VCaP (cell line): ENCODE measurements at regions not wholly inside any gene's neighbourhood (a gene's known extent, or its start where the extent isn't known, plus 50 kb on each side); places are given as distances from the start of the nearest gene placed in this dataset.

Experiments used
- H3K27ac ChIP-seq: fragments of 450-650 bp; 2 replicates; pipeline ENCODE4 v1.5.1; 2017
- TF ChIP-seq, protein P1 (sequence below): fragments of 450-650 bp; conservative IDR thresholded peaks from 2 replicates; pipeline ENCODE4 v1.5.1; 2017; ENCODE audit warnings: mild to moderate bottlenecking, moderate library complexity

- H3K27ac ChIP-seq, result no peak overlapping the region
- TF ChIP-seq, protein P1, sequence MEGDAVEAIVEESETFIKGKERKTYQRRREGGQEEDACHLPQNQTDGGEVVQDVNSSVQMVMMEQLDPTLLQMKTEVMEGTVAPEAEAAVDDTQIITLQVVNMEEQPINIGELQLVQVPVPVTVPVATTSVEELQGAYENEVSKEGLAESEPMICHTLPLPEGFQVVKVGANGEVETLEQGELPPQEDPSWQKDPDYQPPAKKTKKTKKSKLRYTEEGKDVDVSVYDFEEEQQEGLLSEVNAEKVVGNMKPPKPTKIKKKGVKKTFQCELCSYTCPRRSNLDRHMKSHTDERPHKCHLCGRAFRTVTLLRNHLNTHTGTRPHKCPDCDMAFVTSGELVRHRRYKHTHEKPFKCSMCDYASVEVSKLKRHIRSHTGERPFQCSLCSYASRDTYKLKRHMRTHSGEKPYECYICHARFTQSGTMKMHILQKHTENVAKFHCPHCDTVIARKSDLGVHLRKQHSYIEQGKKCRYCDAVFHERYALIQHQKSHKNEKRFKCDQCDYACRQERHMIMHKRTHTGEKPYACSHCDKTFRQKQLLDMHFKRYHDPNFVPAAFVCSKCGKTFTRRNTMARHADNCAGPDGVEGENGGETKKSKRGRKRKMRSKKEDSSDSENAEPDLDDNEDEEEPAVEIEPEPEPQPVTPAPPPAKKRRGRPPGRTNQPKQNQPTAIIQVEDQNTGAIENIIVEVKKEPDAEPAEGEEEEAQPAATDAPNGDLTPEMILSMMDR, result no peak
Observed at GRCh38 chr6:133191323-133191722, 49.8 kb upstream of the EYA4 start.
